Activated CD4-positive, alpha-beta memory T cell treated with anti-CD3 and anti-CD28 coated beads for 36 hours (primary cell): ENCODE measurements at regions not wholly inside any gene's neighbourhood (a gene's known extent, or its start where the extent isn't known, plus 50 kb on each side); places are given as distances from the start of the nearest gene placed in this dataset.
A peak's percentile ranks its signal among the peaks of the same experiment; 100 is the strongest.

Experiments
- CTCF ChIA-PET: fragments of 350-600 bp; sonication (Branson Sonifier 250); formaldehyde crosslinking; loops from one replicate; lab custom pipeline; 2021; ENCODE audit warnings: antibody characterized with exemption, inconsistent platforms; lab: Charles Lee
- POLR2A ChIA-PET: fragments of 350-600 bp; sonication (Branson Sonifier 250); formaldehyde crosslinking; loops from one replicate; lab custom pipeline; 2021; ENCODE audit warnings: antibody characterized with exemption; lab: Charles Lee
- DNase-seq: peaks from one replicate; pipeline ENCODE4 v3.0.0-alpha.2; 2020
- H3K27ac Mint-ChIP-seq: one replicate; pipeline ENCODE4 v1.8.0; 2021; ENCODE audit warnings: mixed read lengths
- H3K27me3 Mint-ChIP-seq: one replicate; pipeline ENCODE4 v1.8.0; 2021; ENCODE audit warnings: mixed read lengths
- H3K36me3 Mint-ChIP-seq: one replicate; pipeline ENCODE4 v1.8.0; 2021; ENCODE audit warnings: mixed read lengths
- H3K4me1 Mint-ChIP-seq: one replicate; pipeline ENCODE4 v1.8.0; 2021; ENCODE audit warnings: low read depth, mixed read lengths
- H3K4me3 Mint-ChIP-seq: one replicate; pipeline ENCODE4 v1.8.0; 2021; ENCODE audit warnings: mild to moderate bottlenecking, mixed read lengths
- H3K9me3 Mint-ChIP-seq: one replicate; pipeline ENCODE4 v1.8.0; 2021; ENCODE audit warnings: mixed read lengths
- intact Hi-C: fragments of 100-400 bp; cut with micrococcal nuclease; formaldehyde crosslinking; loops from one replicate; pipeline ENCODE4 v1.15.1; 2023

GRCh38 chr5:174428895-174429294, 295.5 kb upstream of the MSX2 start:
- ChIA-PET POLR2A (no interaction called here), CTCF (interaction anchor here (0.9 kb wide), 1 partner anchor 9 kb away, joined by 3 read pairs; no protein-coding TSS in a partner anchor)
- Mint-ChIP-seq H3K27ac (no peak overlapping the region), H3K36me3 (no peaks in the 10 kb centered on the region), H3K27me3 (no peaks in the 10 kb centered on the region), H3K4me3 (no peak overlapping the region), H3K9me3 (no peaks in the 10 kb centered on the region), H3K4me1 (peaks cover 9% of the 10 kb centered on the region)
- intact Hi-C loops = no loop called here
- no peak for DNase-seq

GRCh38 chr5:174430940-174431339, 293.4 kb upstream of the MSX2 start:
- ChIA-PET POLR2A (no interaction called here), CTCF (interaction anchor here (1.0 kb wide), 1 partner anchor 12 kb away, joined by 6 read pairs; no protein-coding TSS in a partner anchor)
- Mint-ChIP-seq H3K9me3 (no peaks in the 10 kb centered on the region), H3K36me3 (no peaks in the 10 kb centered on the region), H3K4me1 (peaks cover 6% of the 10 kb centered on the region), H3K27ac (no peak overlapping the region), H3K4me3 (no peak overlapping the region), H3K27me3 (peaks cover 3% of the 10 kb centered on the region)
- intact Hi-C loops = no loop called here
- no peak for DNase-seq

- H3K27ac Mint-ChIP-seq = no peak overlapping the region
- peaks cover 6% of the 10 kb centered on the region for H3K4me1 Mint-ChIP-seq
- CTCF ChIA-PET = interaction anchor here (1.0 kb wide), 1 partner anchor 12 kb away, joined by 6 read pairs; no protein-coding TSS in a partner anchor
These were observed 292.9 kb upstream of the MSX2 start for GRCh38 chr5:174431504-174431903.

GRCh38 chr5:174433098-174433497, 291.3 kb upstream of the MSX2 start:
- ChIA-PET POLR2A (no interaction called here), CTCF (interaction anchor here (0.8 kb wide), 1 partner anchor 361 kb away, joined by 3 read pairs; no protein-coding TSS in a partner anchor)
- H3K27me3 Mint-ChIP-seq = peaks cover 3% of the 10 kb centered on the region
- H3K4me3 Mint-ChIP-seq = no peak overlapping the region
- intact Hi-C loops = no loop called here
- H3K36me3 Mint-ChIP-seq = no peaks in the 10 kb centered on the region
- H3K9me3 Mint-ChIP-seq = peaks cover 2% of the 10 kb centered on the region
- DNase-seq = no peak
- peaks cover 6% of the 10 kb centered on the region for H3K4me1 Mint-ChIP-seq
- H3K27ac Mint-ChIP-seq = no peak overlapping the region

More at GRCh38 chr5:174431504-174431903, 292.9 kb upstream of the MSX2 start:
- POLR2A ChIA-PET = no interaction called here
- no peaks in the 10 kb centered on the region for H3K9me3 Mint-ChIP-seq
- intact Hi-C loops = no loop called here
- peaks cover 3% of the 10 kb centered on the region for H3K27me3 Mint-ChIP-seq
- H3K4me3 Mint-ChIP-seq = no peak overlapping the region
- H3K36me3 Mint-ChIP-seq = no peaks in the 10 kb centered on the region
- no peak for DNase-seq

GRCh38 chr5:174436750-174437149, 287.6 kb upstream of the MSX2 start:
- CTCF ChIA-PET = no interaction called here
- Mint-ChIP-seq H3K27ac (no peak overlapping the region), H3K4me1 (peaks cover under 1% of the 10 kb centered on the region)

GRCh38 chr5:174444479-174445188, 279.7 kb upstream of the MSX2 start:
- Mint-ChIP-seq H3K36me3 (peaks cover 1% of the 10 kb centered on the region), H3K4me1 (peaks cover 3% of the 10 kb centered on the region), H3K4me3 (no peak overlapping the region), H3K27ac (no peak overlapping the region), H3K27me3 (no peaks in the 10 kb centered on the region), H3K9me3 (peaks cover 11% of the 10 kb centered on the region)
- POLR2A ChIA-PET = no interaction called here
- DNase-seq = no peak
- intact Hi-C loops = no loop called here
- CTCF ChIA-PET = no interaction called here

More at GRCh38 chr5:174436750-174437149, 287.6 kb upstream of the MSX2 start:
- intact Hi-C loops = no loop called here
- Mint-ChIP-seq H3K9me3 (peaks cover 4% of the 10 kb centered on the region), H3K27me3 (peaks cover 3% of the 10 kb centered on the region), H3K4me3 (no peak overlapping the region), H3K36me3 (no peaks in the 10 kb centered on the region)
- no peak for DNase-seq
- POLR2A ChIA-PET = no interaction called here

- ChIA-PET CTCF (no interaction called here), POLR2A (no interaction called here)
- Mint-ChIP-seq H3K36me3 (peaks cover 1% of the 10 kb centered on the region), H3K27ac (no peak overlapping the region), H3K27me3 (no peaks in the 10 kb centered on the region), H3K9me3 (peaks cover 11% of the 10 kb centered on the region), H3K4me1 (peaks cover 5% of the 10 kb centered on the region), H3K4me3 (no peak overlapping the region)
- no peak for DNase-seq
- intact Hi-C loops = no loop called here
These were observed 277.9 kb upstream of the MSX2 start for GRCh38 chr5:174446446-174446845.

- DNase-seq = no peak
- Mint-ChIP-seq H3K9me3 (peaks cover 10% of the 10 kb centered on the region), H3K4me1 (peaks cover 7% of the 10 kb centered on the region), H3K27me3 (no peaks in the 10 kb centered on the region), H3K4me3 (no peak overlapping the region), H3K36me3 (peaks cover 1% of the 10 kb centered on the region), H3K27ac (no peak overlapping the region)
- ChIA-PET POLR2A (no interaction called here), CTCF (no interaction called here)
- intact Hi-C loops = no loop called here
These were observed 277.4 kb upstream of the MSX2 start for GRCh38 chr5:174446988-174447387.

- H3K36me3 Mint-ChIP-seq = peaks cover 1% of the 10 kb centered on the region
- CTCF ChIA-PET = no interaction called here
- intact Hi-C loops = no loop called here
- no peak overlapping the region for H3K27ac Mint-ChIP-seq
- peaks cover 12% of the 10 kb centered on the region for H3K4me1 Mint-ChIP-seq
- no peaks in the 10 kb centered on the region for H3K27me3 Mint-ChIP-seq
- POLR2A ChIA-PET = no interaction called here
- H3K4me3 Mint-ChIP-seq = no peak overlapping the region
- H3K9me3 Mint-ChIP-seq = peaks cover 2% of the 10 kb centered on the region
- DNase-seq = no peak
These were observed 276.3 kb upstream of the MSX2 start for GRCh38 chr5:174448041-174448440.

GRCh38 chr5:174448662-174449061, 275.7 kb upstream of the MSX2 start:
- Mint-ChIP-seq H3K9me3 (no peaks in the 10 kb centered on the region), H3K36me3 (peaks cover 1% of the 10 kb centered on the region), H3K4me1 (peaks cover 17% of the 10 kb centered on the region), H3K27ac (no peak overlapping the region), H3K4me3 (no peak overlapping the region), H3K27me3 (no peaks in the 10 kb centered on the region)
- ChIA-PET POLR2A (no interaction called here), CTCF (no interaction called here)
- intact Hi-C loops = no loop called here
- no peak for DNase-seq

- DNase-seq = no peak
- Mint-ChIP-seq H3K27ac (peak overlapping the region; percentile 13), H3K36me3 (peaks cover 1% of the 10 kb centered on the region), H3K9me3 (no peaks in the 10 kb centered on the region), H3K27me3 (no peaks in the 10 kb centered on the region), H3K4me3 (peak overlapping the region; percentile 51), H3K4me1 (peaks cover 34% of the 10 kb centered on the region)
- intact Hi-C loops = no loop called here
- POLR2A ChIA-PET = no interaction called here
- CTCF ChIA-PET = interaction anchor here (2.0 kb wide), 1 partner anchor 34 kb away, joined by 6 read pairs; no protein-coding TSS in a partner anchor
These were observed 270.7 kb upstream of the MSX2 start for GRCh38 chr5:174453690-174454089.

GRCh38 chr5:174454464-174454863, 269.9 kb upstream of the MSX2 start:
- POLR2A ChIA-PET = no interaction called here
- H3K27me3 Mint-ChIP-seq = no peaks in the 10 kb centered on the region
- H3K36me3 Mint-ChIP-seq = peaks cover 1% of the 10 kb centered on the region
- DNase-seq = peak; percentile 12
- peak overlapping the region; percentile 13 for H3K27ac Mint-ChIP-seq
- peak overlapping the region; percentile 51 for H3K4me3 Mint-ChIP-seq
- H3K4me1 Mint-ChIP-seq = peaks cover 33% of the 10 kb centered on the region
- no peaks in the 10 kb centered on the region for H3K9me3 Mint-ChIP-seq
- CTCF ChIA-PET = interaction anchor here (2.0 kb wide), 1 partner anchor 35 kb away, joined by 6 read pairs; no protein-coding TSS in a partner anchor
- intact Hi-C loops = no loop called here

GRCh38 chr5:174454890-174455289, 269.5 kb upstream of the MSX2 start:
- H3K4me3 Mint-ChIP-seq = no peak overlapping the region
- CTCF ChIA-PET = interaction anchor here (2.0 kb wide), 1 partner anchor 35 kb away, joined by 6 read pairs; no protein-coding TSS in a partner anchor

More at GRCh38 chr5:174454890-174455289, 269.5 kb upstream of the MSX2 start:
- Mint-ChIP-seq H3K27me3 (no peaks in the 10 kb centered on the region), H3K9me3 (no peaks in the 10 kb centered on the region), H3K27ac (no peak overlapping the region), H3K4me1 (peaks cover 35% of the 10 kb centered on the region), H3K36me3 (no peaks in the 10 kb centered on the region)
- intact Hi-C loops = no loop called here
- POLR2A ChIA-PET = no interaction called here
- DNase-seq = no peak
